ENCODE measurements at regions not wholly inside any gene's neighbourhood (a gene's known extent, or its start where the extent isn't known, plus 50 kb on each side); places are given as distances from the start of the nearest gene placed in this dataset.
"Not testable (repeated sequence)": the region's sequence is repeated elsewhere in the genome, so short reads cannot be mapped to it uniquely, and the experiment has no call there.

DNA sequence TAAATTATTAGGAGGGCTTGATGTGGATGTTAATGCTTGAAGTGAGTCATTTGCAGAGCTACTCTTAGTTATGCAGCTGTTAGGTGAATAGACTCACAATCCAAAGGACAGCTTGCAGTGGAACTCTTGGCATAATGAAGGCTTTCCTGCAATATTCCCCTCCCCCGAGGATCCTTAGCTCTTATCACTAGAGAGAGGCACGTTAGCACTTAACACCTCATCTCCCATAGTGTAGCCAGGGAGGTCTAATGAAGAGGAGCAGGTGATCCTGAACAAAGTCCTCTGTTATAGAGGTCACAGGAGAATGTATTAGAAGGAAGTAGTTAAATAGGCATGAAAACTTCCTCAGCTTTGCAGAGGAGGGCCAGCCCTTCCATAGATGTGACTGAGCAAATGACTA, 919.2 kb upstream of the FAT3 start:
- Histone ChIP-seq H3K27me3 (ENCODE audit: insufficient read depth, low read length) (no peaks in the 10 kb centered on the region), H3K27ac (ENCODE audit: low read depth, low read length) (no peak overlapping the region), H3K4me1 (ENCODE audit: control insufficient read depth, insufficient read depth, low read length, unreplicated experiment) (no peaks in the 10 kb centered on the region), H3K79me2 (ENCODE audit: control insufficient read depth, insufficient read depth, low read length, unreplicated experiment) (no peaks in the 10 kb centered on the region), H2AFZ (ENCODE audit: low read length, unreplicated experiment) (no peak overlapping the region), H3K36me3 (ENCODE audit: insufficient read depth, low read length) (no peaks in the 10 kb centered on the region), H3K4me3 (ENCODE audit: low read depth, low read length) (no peak overlapping the region)

DNA sequence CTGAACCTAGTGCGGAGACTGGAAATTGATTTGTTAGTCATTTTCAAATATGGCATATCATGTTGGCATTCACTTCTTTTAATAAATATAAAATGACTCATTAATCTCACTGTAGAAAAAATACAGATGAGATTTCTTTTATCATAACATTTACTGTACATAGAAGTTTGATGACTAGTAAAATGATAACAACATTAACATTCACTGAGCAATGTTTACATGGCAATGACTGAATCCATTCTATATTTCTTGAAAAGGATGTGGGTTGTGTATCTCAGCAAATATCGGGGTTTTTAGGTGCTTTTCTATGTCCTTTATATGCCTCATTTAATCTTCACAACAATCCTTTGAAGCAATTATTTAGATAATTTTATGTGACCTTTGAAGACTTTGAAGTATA, 920.9 kb upstream of the FAT3 start:
- Histone ChIP-seq H3K27ac (ENCODE audit: low read depth, low read length) (no peak overlapping the region), H3K36me3 (ENCODE audit: insufficient read depth, low read length) (no peaks in the 10 kb centered on the region), H3K4me3 (ENCODE audit: low read depth, low read length) (no peak overlapping the region), H3K4me1 (ENCODE audit: control insufficient read depth, insufficient read depth, low read length, unreplicated experiment) (peaks cover 3% of the 10 kb centered on the region), H3K27me3 (ENCODE audit: insufficient read depth, low read length) (no peaks in the 10 kb centered on the region), H2AFZ (ENCODE audit: low read length, unreplicated experiment) (no peak overlapping the region), H3K79me2 (ENCODE audit: control insufficient read depth, insufficient read depth, low read length, unreplicated experiment) (no peaks in the 10 kb centered on the region)

DNA sequence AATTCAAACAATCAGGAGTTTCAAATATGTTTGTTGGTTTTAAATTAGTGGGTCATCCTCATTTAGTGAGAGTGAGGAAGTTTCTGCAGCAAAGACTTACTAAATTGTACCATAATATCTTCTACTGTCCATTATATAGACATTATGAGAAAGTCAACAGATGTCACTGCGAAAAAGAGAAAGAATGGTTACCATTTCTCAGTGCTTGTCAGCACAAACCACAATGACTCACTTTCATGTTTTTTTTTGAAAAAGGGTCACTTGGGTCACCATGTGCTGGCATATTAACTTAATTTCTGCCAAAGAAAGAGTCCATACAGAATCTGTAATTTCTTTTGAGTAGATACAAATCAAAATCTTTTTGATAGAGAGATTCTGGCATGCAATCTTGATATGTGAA, 924.6 kb upstream of the FAT3 start:
- Histone ChIP-seq H3K4me3 (ENCODE audit: low read depth, low read length) (no peak overlapping the region), H3K36me3 (ENCODE audit: insufficient read depth, low read length) (no peaks in the 10 kb centered on the region), H3K79me2 (ENCODE audit: control insufficient read depth, insufficient read depth, low read length, unreplicated experiment) (no peaks in the 10 kb centered on the region), H3K27ac (ENCODE audit: low read depth, low read length) (no peak overlapping the region), H2AFZ (ENCODE audit: low read length, unreplicated experiment) (no peak overlapping the region), H3K4me1 (ENCODE audit: control insufficient read depth, insufficient read depth, low read length, unreplicated experiment) (peaks cover 3% of the 10 kb centered on the region), H3K27me3 (ENCODE audit: insufficient read depth, low read length) (no peaks in the 10 kb centered on the region)

DNA sequence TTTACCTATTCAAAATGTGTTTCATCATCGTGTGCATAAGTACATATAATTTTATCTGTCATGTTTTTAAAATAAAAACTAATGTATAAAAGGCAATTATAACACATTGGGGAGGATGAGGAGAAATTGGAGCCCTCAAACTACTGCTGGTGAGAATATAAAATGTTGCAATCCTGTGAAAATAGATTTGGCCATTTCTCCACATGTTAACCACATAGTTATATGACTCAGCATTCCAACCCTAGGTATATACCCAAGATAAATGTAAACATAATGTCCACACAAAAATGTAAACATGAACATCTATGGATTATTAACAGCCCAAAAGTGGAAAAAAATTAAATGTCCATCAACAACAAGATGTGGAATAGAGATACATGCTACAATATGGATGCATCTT, 928.0 kb upstream of the FAT3 start:
- peaks cover 3% of the 10 kb centered on the region for H3K4me1 ChIP-seq (ENCODE audit: control insufficient read depth, insufficient read depth, low read length, unreplicated experiment)
- H3K27ac ChIP-seq (ENCODE audit: low read depth, low read length), result no peak overlapping the region
- no peaks in the 10 kb centered on the region for H3K36me3 ChIP-seq (ENCODE audit: insufficient read depth, low read length)
- H3K27me3 ChIP-seq (ENCODE audit: insufficient read depth, low read length), result no peaks in the 10 kb centered on the region
- H3K79me2 ChIP-seq (ENCODE audit: control insufficient read depth, insufficient read depth, low read length, unreplicated experiment), result no peaks in the 10 kb centered on the region
- H3K4me3 ChIP-seq (ENCODE audit: low read depth, low read length), result no peak overlapping the region
- H2AFZ ChIP-seq (ENCODE audit: low read length, unreplicated experiment), result no peak overlapping the region

DNA sequence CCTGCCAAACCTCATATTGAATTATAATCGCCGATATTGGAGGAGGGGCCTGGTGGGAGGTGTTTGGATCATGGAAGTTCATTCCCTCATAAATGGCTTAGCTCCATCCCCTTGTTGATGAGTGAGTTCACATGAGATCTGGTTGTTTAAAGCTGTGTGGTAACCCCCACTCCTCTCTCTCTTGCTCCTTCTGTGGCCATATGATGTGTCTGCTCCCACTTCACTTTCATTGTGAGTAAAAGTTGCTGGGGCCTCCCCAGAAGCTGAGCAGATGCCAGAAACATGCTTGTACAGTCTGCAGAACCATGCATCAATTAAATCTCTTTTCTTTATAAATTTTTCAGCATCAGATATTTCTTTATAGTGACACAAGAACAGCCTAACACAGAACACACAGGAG, 929.0 kb upstream of the FAT3 start:
- H3K27me3 ChIP-seq (ENCODE audit: insufficient read depth, low read length), result no peaks in the 10 kb centered on the region
- no peak overlapping the region for H3K27ac ChIP-seq (ENCODE audit: low read depth, low read length)
- H3K36me3 ChIP-seq (ENCODE audit: insufficient read depth, low read length), result no peaks in the 10 kb centered on the region
- no peak overlapping the region for H2AFZ ChIP-seq (ENCODE audit: low read length, unreplicated experiment)
- H3K4me1 ChIP-seq (ENCODE audit: control insufficient read depth, insufficient read depth, low read length, unreplicated experiment), result peaks cover 3% of the 10 kb centered on the region
- no peaks in the 10 kb centered on the region for H3K79me2 ChIP-seq (ENCODE audit: control insufficient read depth, insufficient read depth, low read length, unreplicated experiment)
- no peak overlapping the region for H3K4me3 ChIP-seq (ENCODE audit: low read depth, low read length)

DNA sequence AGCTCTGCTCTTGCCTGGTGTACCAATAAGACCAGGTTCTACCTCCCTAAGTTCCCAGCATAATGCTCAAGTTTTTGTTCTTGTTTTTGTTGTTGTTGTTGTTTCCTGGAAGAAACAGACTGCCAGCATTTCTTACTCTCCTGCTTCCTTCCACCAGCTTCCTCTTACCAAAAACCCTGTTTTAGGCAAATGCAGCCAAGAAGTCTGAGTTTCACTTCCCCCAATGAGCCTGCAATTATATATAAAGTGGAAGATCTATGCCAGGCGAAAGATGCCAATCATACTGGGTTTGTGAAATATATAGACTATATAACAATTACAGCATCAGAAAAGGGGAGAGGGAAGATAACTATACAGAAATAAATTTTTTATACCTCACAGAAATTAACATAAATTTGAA, 931.5 kb upstream of the FAT3 start:
- Histone ChIP-seq H3K4me3 (ENCODE audit: low read depth, low read length) (no peak overlapping the region), H3K27me3 (ENCODE audit: insufficient read depth, low read length) (no peaks in the 10 kb centered on the region), H2AFZ (ENCODE audit: low read length, unreplicated experiment) (no peak overlapping the region), H3K27ac (ENCODE audit: low read depth, low read length) (no peak overlapping the region), H3K79me2 (ENCODE audit: control insufficient read depth, insufficient read depth, low read length, unreplicated experiment) (no peaks in the 10 kb centered on the region), H3K4me1 (ENCODE audit: control insufficient read depth, insufficient read depth, low read length, unreplicated experiment) (no peaks in the 10 kb centered on the region), H3K36me3 (ENCODE audit: insufficient read depth, low read length) (no peaks in the 10 kb centered on the region)

DNA sequence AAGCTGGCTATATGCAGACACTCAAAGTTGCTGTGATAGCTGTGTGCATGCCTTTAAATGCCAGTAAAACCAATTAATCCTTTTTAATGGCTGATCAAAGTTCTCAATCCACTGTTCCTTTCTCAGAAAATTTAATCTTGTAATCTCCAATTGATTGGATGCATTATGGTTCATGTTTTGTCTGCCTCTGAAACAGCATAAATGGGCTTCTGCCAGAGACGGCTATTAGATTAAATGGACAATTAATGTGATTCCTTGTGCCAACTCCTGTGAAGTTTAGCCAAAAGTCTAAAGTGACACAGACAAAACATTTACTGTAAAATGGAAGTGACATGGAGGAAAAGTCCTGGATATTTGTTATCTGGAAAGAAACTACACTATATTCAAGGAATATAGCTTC, 952.5 kb upstream of the FAT3 start:
- Histone ChIP-seq H3K27ac (ENCODE audit: low read depth, low read length) (no peak overlapping the region), H3K4me1 (ENCODE audit: control insufficient read depth, insufficient read depth, low read length, unreplicated experiment) (no peaks in the 10 kb centered on the region), H3K4me3 (ENCODE audit: low read depth, low read length) (no peak overlapping the region), H3K36me3 (ENCODE audit: insufficient read depth, low read length) (no peaks in the 10 kb centered on the region), H3K27me3 (ENCODE audit: insufficient read depth, low read length) (no peaks in the 10 kb centered on the region), H2AFZ (ENCODE audit: low read length, unreplicated experiment) (no peak overlapping the region), H3K79me2 (ENCODE audit: control insufficient read depth, insufficient read depth, low read length, unreplicated experiment) (no peaks in the 10 kb centered on the region)

DNA sequence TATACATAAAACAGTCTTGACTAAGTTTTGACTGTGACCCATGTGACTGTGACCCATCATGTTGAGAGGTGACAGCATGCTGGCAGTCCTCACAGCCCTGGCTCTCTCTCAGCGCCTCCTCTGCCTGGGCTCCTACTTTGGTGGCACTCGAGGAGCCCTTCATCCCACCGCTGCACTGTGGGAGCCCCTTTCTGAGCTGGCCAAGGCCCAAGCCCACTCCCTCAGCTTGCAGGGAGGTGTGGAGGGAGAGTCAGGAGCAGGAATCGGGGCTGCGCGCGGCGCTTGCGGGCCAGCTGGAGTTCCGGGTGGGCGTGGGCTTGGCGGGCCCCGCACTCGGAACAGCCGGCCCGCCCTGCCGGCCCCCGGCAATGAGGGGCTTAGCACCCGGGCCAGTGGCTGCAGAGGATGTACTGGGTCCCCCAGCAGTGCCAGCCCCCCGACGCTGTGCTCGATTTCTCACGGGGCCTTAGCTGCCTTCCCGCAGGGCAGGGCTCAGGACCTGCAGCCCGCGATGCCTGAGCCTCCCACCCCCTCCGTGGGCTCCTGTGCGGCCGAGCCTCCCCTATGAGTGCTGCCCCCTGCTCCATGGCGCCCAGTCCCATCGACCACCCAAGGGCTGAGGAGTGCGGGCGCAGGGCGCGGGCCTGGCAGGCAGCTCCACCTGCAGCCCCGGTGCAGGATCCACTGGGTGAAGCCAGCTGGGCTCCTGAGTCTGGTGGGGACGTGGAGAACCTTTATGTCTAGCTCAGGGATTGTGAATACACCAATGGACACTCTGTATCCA, 955.9 kb upstream of the FAT3 start:
- H3K79me2 ChIP-seq (ENCODE audit: control insufficient read depth, insufficient read depth, low read length, unreplicated experiment); H3K4me3 ChIP-seq (ENCODE audit: low read depth, low read length); H2AFZ ChIP-seq (ENCODE audit: low read length, unreplicated experiment); H3K36me3 ChIP-seq (ENCODE audit: insufficient read depth, low read length); H3K4me1 ChIP-seq (ENCODE audit: control insufficient read depth, insufficient read depth, low read length, unreplicated experiment); H3K27me3 ChIP-seq (ENCODE audit: insufficient read depth, low read length); H3K27ac ChIP-seq (ENCODE audit: low read depth, low read length): not testable (repeated sequence)

DNA sequence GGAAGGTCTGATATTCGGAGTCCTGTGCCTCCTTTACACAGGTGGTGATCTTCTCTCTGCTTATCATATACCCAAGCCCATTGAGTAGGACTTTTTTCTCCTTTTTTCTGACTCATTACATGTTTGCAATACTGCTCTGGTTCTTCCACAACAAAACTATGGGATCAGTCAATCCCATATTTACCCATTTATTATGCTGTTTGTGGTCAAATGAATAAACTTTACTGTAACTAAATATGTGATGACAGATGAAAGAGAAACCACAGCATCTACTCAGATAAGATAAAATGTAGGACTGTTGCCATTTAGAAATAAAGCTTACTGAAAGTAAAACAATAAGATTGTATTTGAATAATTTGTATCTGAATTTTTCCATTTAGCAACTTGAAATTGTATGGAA, 958.7 kb upstream of the FAT3 start:
- Histone ChIP-seq H3K79me2 (ENCODE audit: control insufficient read depth, insufficient read depth, low read length, unreplicated experiment) (no peaks in the 10 kb centered on the region), H3K27me3 (ENCODE audit: insufficient read depth, low read length) (peaks cover 7% of the 10 kb centered on the region; the same call in 1 of the 2 replicates), H3K27ac (ENCODE audit: low read depth, low read length) (no peak overlapping the region), H3K4me1 (ENCODE audit: control insufficient read depth, insufficient read depth, low read length, unreplicated experiment) (no peaks in the 10 kb centered on the region), H3K4me3 (ENCODE audit: low read depth, low read length) (no peak overlapping the region), H3K36me3 (ENCODE audit: insufficient read depth, low read length) (no peaks in the 10 kb centered on the region), H2AFZ (ENCODE audit: low read length, unreplicated experiment) (no peak overlapping the region)

DNA sequence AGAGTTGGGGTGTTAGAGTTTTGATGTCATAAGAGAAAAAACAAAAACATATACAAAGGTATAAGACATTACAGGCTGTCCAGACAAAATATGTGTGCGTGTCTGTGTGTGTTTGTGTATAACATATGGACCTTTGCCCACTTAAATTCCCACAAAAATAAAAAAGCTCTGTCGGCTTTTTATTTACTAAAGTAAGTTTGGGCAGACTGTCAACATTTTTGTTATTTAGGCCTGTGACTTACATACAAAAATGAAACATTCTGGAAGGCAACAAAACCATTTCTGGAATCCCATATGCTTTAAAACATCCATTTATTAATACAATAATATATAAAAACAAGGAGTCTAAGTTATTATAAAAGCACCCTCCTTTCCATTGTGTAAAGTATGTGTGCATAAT, 960.1 kb upstream of the FAT3 start:
- Histone ChIP-seq H3K79me2 (ENCODE audit: control insufficient read depth, insufficient read depth, low read length, unreplicated experiment) (no peaks in the 10 kb centered on the region), H3K27ac (ENCODE audit: low read depth, low read length) (no peak overlapping the region), H3K4me3 (ENCODE audit: low read depth, low read length) (no peak overlapping the region), H2AFZ (ENCODE audit: low read length, unreplicated experiment) (no peak overlapping the region), H3K27me3 (ENCODE audit: insufficient read depth, low read length) (peaks cover 7% of the 10 kb centered on the region; the same call in 1 of the 2 replicates), H3K36me3 (ENCODE audit: insufficient read depth, low read length) (no peaks in the 10 kb centered on the region), H3K4me1 (ENCODE audit: control insufficient read depth, insufficient read depth, low read length, unreplicated experiment) (no peaks in the 10 kb centered on the region)

DNA sequence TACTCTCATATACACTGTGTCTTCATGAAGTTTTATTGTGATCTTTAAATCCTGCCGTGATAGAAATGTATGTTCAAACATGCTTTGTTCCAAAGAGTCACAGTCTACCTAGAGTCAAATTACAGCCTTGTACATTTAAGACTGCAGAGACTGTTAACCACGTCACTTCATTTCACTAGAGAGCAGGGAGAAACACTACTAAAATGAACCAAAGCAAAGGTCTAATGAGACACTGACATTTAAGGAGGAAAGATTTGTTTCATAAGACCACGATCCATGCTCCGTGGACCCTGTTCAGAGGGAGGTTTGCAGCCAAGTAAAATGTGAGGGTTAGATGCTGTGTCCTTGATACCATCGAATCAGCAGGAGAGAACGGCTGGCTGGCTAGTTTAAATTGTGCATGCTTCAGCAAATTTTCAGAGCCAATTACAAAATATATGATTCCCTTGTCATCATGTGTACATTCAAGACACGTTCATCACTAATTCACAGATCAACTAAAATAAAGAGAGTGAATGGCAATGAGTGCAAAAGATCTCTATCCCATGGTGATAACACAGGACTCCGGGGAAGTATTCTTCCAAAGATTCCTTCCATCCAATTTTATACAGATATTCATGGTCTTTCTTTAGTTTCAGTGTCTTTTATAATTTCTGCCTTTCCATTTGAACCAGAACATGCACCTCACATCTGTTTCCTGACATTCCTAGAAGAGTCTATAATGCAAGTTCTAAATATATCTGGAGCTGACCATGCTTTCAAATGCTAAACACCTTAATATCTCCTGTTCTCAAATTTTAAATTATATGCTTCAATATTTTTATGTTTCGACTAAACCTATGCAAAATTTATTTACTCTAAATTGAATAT, 960.9 kb upstream of the FAT3 start:
- no peaks in the 10 kb centered on the region for H3K79me2 ChIP-seq (ENCODE audit: control insufficient read depth, insufficient read depth, low read length, unreplicated experiment)
- no peak overlapping the region for H2AFZ ChIP-seq (ENCODE audit: low read length, unreplicated experiment)
- no peak overlapping the region for H3K4me3 ChIP-seq (ENCODE audit: low read depth, low read length)
- peaks cover 7% of the 10 kb centered on the region; the same call in 1 of the 2 replicates for H3K27me3 ChIP-seq (ENCODE audit: insufficient read depth, low read length)
- H3K4me1 ChIP-seq (ENCODE audit: control insufficient read depth, insufficient read depth, low read length, unreplicated experiment), result no peaks in the 10 kb centered on the region
- no peaks in the 10 kb centered on the region for H3K36me3 ChIP-seq (ENCODE audit: insufficient read depth, low read length)
- no peak overlapping the region for H3K27ac ChIP-seq (ENCODE audit: low read depth, low read length)

All from ACC112 (cell line).